Sigmoid colon (tissue), 6 donors: ENCODE measurements at regions not wholly inside any gene's neighbourhood (a gene's known extent, or its start where the extent isn't known, plus 50 kb on each side); places are given as distances from the start of the nearest gene placed in this dataset.

Experiments used
- DNase-seq: peaks from one replicate; pipeline ENCODE4 v3.0.0-alpha.2; 2019
- H3K27ac ChIP-seq, 4 donors: fragments of 200-600 bp; sonication (generic); one replicate each; pipeline ENCODE4 v1.5.1; 2016 to 2019; ENCODE audit warnings: mild to moderate bottlenecking in 1 of 4
- H3K27me3 ChIP-seq, 3 donors: fragments of 200-600 bp; sonication (generic); one replicate each; pipeline ENCODE4 v1.5.1; 2019; ENCODE audit warnings: mild to moderate bottlenecking in 1 of 3
- H3K36me3 ChIP-seq, 4 donors: fragments of 200-600 bp; sonication (generic); one replicate each; pipeline ENCODE4 v1.5.1; 2016 to 2019
- H3K4me1 ChIP-seq, 4 donors: fragments of 200-600 bp; sonication (generic); one replicate each; pipeline ENCODE4 v1.5.1; 2017 to 2019
- H3K4me3 ChIP-seq, 4 donors: fragments of 200-600 bp; sonication (generic); one replicate each; pipeline ENCODE4 v1.5.1; 2017 to 2019; ENCODE audit warnings: mild to moderate bottlenecking in 2 of 4, moderate library complexity in 1 of 4
- H3K9me3 ChIP-seq, 4 donors: fragments of 200-600 bp in 3 of 4; sonication (generic) in 3 of 4; one replicate each; pipeline versions ENCODE4 v1.5.1 to v1.6.1; 2013 to 2019
- EP300 ChIP-seq, 4 donors: sonication (generic); formaldehyde crosslinking; IDR thresholded peaks; one replicate each; pipeline ENCODE4 v1.6.1; 2017; ENCODE audit warnings: antibody characterized with exemption in 4 of 4
- POLR2A ChIP-seq, 2 donors: fragments of 450-650 bp; IDR thresholded peaks; one replicate each; pipeline ENCODE4 v1.6.1; 2016; ENCODE audit warnings: antibody characterized with exemption in 2 of 2, mild to moderate bottlenecking in 2 of 2, moderate library complexity in 2 of 2
- POLR2AphosphoS5 ChIP-seq, 4 donors: sonication (generic); formaldehyde crosslinking; IDR thresholded peaks; one replicate each; pipeline ENCODE4 v1.6.1; 2017; ENCODE audit warnings: antibody characterized with exemption in 4 of 4
- WGBS, 2 donors: extraction: QIAGEN DNeasy Blood & Tissue Kit; methylation state at CpG; one replicate each; pipeline ENCODE4 v1.1.7; 2013; 5-methylcytosine and 5-hydroxymethylcytosine counted together
- intact Hi-C: fragments of 100-400 bp; cut with DNase I; formaldehyde crosslinking; loops from one replicate; pipeline ENCODE4 v1.15.1; 2023
- TF ChIP-seq, protein P1 (sequence below), 4 experiments: fragments of 450-650 bp in 3 of 4; fragments of 200-600 bp in 1 of 4; IDR thresholded peaks; one replicate each; pipeline ENCODE4 v1.5.1; 2016 to 2019; ENCODE audit warnings: antibody characterized with exemption in 4 of 4, mild to moderate bottlenecking in 3 of 4, moderate library complexity in 2 of 4
- donor health status: healthy with polysubstance abuse.
- donor health status: healthy.

GRCh38 chr5:92353107-92354030 lies 970.3 kb upstream of the ARRDC3 start:
- WGBS, 2 donors, result 69 to 87% methylated on average over 5 of the region's 5 CpGs
- H3K4me1 ChIP-seq, result no peaks in the 10 kb centered on the region

DNA sequence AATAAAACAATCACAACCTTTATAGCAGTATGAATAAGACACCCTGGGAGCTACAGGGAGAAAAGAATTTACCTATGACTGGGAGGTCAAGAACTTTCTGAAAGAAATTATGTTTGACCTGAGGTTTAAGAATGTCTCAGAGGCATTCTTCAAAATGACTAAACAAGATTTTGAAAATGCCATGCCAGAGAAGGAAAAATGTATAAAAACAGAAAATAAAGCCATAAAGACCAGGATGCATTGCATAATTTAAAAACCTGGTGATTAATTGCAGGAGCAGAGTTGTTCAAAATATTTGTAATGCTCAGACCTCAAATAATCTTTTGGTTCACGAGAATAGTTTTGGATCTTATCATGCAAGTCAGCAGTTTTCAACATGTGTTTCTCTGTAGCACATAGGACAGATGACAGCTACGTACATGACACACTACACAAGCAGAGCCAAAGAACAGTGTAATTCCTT lies 954.7 kb upstream of the ARRDC3 start:
- H3K27me3 ChIP-seq, result no peaks in the 10 kb centered on the region
- H3K9me3 ChIP-seq, result no peaks in the 10 kb centered on the region
- H3K36me3 ChIP-seq, result no peaks in the 10 kb centered on the region
- H3K4me1 ChIP-seq, result no peaks in the 10 kb centered on the region
- intact Hi-C loops, result no loop called here
- WGBS, 2 donors, result 58 to 67% methylated on average over 2 of the region's 2 CpGs
- no peak overlapping the region for H3K27ac ChIP-seq
- H3K4me3 ChIP-seq, result no peak overlapping the region
- DNase-seq, result no peak
- TF ChIP-seq, protein P1, sequence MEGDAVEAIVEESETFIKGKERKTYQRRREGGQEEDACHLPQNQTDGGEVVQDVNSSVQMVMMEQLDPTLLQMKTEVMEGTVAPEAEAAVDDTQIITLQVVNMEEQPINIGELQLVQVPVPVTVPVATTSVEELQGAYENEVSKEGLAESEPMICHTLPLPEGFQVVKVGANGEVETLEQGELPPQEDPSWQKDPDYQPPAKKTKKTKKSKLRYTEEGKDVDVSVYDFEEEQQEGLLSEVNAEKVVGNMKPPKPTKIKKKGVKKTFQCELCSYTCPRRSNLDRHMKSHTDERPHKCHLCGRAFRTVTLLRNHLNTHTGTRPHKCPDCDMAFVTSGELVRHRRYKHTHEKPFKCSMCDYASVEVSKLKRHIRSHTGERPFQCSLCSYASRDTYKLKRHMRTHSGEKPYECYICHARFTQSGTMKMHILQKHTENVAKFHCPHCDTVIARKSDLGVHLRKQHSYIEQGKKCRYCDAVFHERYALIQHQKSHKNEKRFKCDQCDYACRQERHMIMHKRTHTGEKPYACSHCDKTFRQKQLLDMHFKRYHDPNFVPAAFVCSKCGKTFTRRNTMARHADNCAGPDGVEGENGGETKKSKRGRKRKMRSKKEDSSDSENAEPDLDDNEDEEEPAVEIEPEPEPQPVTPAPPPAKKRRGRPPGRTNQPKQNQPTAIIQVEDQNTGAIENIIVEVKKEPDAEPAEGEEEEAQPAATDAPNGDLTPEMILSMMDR (IDR thresholded peaks at IDR 0.05), result no peak
- TF ChIP-seq EP300 (IDR thresholded peaks at IDR 0.05) (no peak), POLR2A (IDR thresholded peaks at IDR 0.05) (no peak), POLR2AphosphoS5 (IDR thresholded peaks at IDR 0.05) (no peak)

More at GRCh38 chr5:92353107-92354030, 970.3 kb upstream of the ARRDC3 start:
- H3K9me3 ChIP-seq, result peaks cover 0 to 3% (median 0%) of the 10 kb centered on the region in 4 donors
- intact Hi-C loops, result no loop called here
- no peak overlapping the region for H3K4me3 ChIP-seq
- no peaks in the 10 kb centered on the region for H3K36me3 ChIP-seq
- TF ChIP-seq EP300 (IDR thresholded peaks at IDR 0.05), result no peak
- no peak for TF ChIP-seq POLR2A (IDR thresholded peaks at IDR 0.05)
- TF ChIP-seq, protein P1 (IDR thresholded peaks at IDR 0.05), result no peak
- TF ChIP-seq POLR2AphosphoS5 (IDR thresholded peaks at IDR 0.05), result no peak
- no peak for DNase-seq
- H3K27ac ChIP-seq, result no peak overlapping the region
- no peaks in the 10 kb centered on the region for H3K27me3 ChIP-seq

DNA sequence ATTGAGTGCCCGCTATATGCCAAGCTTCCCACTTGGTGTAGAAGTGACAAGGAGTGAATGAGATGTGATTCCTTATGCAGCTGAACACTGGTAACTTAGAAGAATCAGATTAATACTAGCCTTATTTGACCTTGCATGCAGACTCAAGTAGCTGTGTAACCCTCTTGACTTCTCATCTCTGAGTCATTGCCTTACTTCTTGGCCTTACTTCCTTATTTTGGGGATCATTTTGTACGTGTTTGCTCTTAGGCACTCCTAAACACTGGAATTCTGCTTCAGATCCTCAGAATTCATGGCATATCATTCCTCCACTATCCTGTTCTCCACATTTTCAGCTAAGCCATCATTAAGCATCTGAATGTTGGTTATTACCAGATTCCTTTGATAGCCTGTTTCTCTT lies 948.9 kb upstream of the ARRDC3 start:
- intact Hi-C loops, result no loop called here
- no peak for DNase-seq
- TF ChIP-seq, protein P1 (IDR thresholded peaks at IDR 0.05), result no peak
- TF ChIP-seq POLR2AphosphoS5 (IDR thresholded peaks at IDR 0.05) (no peak), POLR2A (IDR thresholded peaks at IDR 0.05) (no peak), EP300 (IDR thresholded peaks at IDR 0.05) (no peak)
- H3K4me3 ChIP-seq, result no peak overlapping the region
- H3K9me3 ChIP-seq, result no peaks in the 10 kb centered on the region
- WGBS, 2 donors, result 56 to 67% methylated on average over 2 of the region's 2 CpGs
- no peaks in the 10 kb centered on the region for H3K36me3 ChIP-seq
- no peaks in the 10 kb centered on the region for H3K4me1 ChIP-seq
- H3K27ac ChIP-seq, result no peak overlapping the region
- H3K27me3 ChIP-seq, result no peaks in the 10 kb centered on the region

- no peak for DNase-seq
- TF ChIP-seq POLR2A (IDR thresholded peaks at IDR 0.05) (no peak), EP300 (IDR thresholded peaks at IDR 0.05) (no peak), POLR2AphosphoS5 (IDR thresholded peaks at IDR 0.05) (no peak)
- TF ChIP-seq, protein P1 (IDR thresholded peaks at IDR 0.05), result no peak
- H3K4me1 ChIP-seq, result no peaks in the 10 kb centered on the region
- H3K27ac ChIP-seq, result no peak overlapping the region
- no peaks in the 10 kb centered on the region for H3K27me3 ChIP-seq
- no peaks in the 10 kb centered on the region for H3K9me3 ChIP-seq
- H3K4me3 ChIP-seq, result no peak overlapping the region
- intact Hi-C loops, result no loop called here
- no peaks in the 10 kb centered on the region for H3K36me3 ChIP-seq
Measured at GRCh38 chr5:92330365-92330764, 947.2 kb upstream of the ARRDC3 start.
